Tibial artery (tissue), 4 donors: ENCODE measurements at regions not wholly inside any gene's neighbourhood (a gene's known extent, or its start where the extent isn't known, plus 50 kb on each side); places are given as distances from the start of the nearest gene placed in this dataset.

Source experiments
- DNase-seq, 2 donors: peaks; one replicate each; pipeline ENCODE4 v3.0.0-alpha.2; 2019
- H3K27ac ChIP-seq, 2 donors: fragments of 200-600 bp; sonication (generic) in 1 of 2; 1 replicate in 1 of 2; 2 replicates in 1 of 2; pipeline ENCODE4 v1.5.1; 2018 to 2019; ENCODE audit warnings: mild to moderate bottlenecking in 1 of 2
- H3K27me3 ChIP-seq, 2 donors: fragments of 200-600 bp; sonication (generic) in 1 of 2; one replicate each; pipeline versions ENCODE4 v1.5.1 to v1.6.0; 2016 to 2019
- H3K36me3 ChIP-seq, 3 donors: fragments of 200-600 bp; sonication (generic) in 2 of 3; one replicate each; pipeline ENCODE4 v1.5.1; 2016 to 2019; ENCODE audit warnings: mild to moderate bottlenecking in 2 of 3
- H3K4me1 ChIP-seq, 4 donors: fragments of 200-600 bp; sonication (generic) in 2 of 4; 1 replicate in 3 of 4; 2 replicates in 1 of 4; pipeline ENCODE4 v1.5.1; 2016 to 2019
- H3K4me3 ChIP-seq, 2 donors: fragments of 200-600 bp; sonication (generic) in 1 of 2; 1 replicate in 1 of 2; 2 replicates in 1 of 2; pipeline ENCODE4 v1.5.1; 2018 to 2019; ENCODE audit warnings: mild to moderate bottlenecking in 2 of 2
- H3K9me3 ChIP-seq, 3 donors: fragments of 200-600 bp; sonication (generic) in 1 of 3; one replicate each; pipeline ENCODE4 v1.5.1; 2016 to 2019
- intact Hi-C: fragments of 100-400 bp; cut with DNase I; formaldehyde crosslinking; loops from one replicate; pipeline ENCODE4 v1.15.0; 2023; ENCODE audit warnings: low total_unique reads
- TF ChIP-seq, protein P1 (sequence below), 2 experiments: fragments of 200-600 bp in 1 of 2; fragments of 450-650 bp in 1 of 2; IDR thresholded peaks; one replicate each; pipeline ENCODE4 v1.5.1; 2017 to 2019; ENCODE audit warnings: antibody characterized with exemption in 2 of 2, mild to moderate bottlenecking in 1 of 2, moderate library complexity in 1 of 2

DNA sequence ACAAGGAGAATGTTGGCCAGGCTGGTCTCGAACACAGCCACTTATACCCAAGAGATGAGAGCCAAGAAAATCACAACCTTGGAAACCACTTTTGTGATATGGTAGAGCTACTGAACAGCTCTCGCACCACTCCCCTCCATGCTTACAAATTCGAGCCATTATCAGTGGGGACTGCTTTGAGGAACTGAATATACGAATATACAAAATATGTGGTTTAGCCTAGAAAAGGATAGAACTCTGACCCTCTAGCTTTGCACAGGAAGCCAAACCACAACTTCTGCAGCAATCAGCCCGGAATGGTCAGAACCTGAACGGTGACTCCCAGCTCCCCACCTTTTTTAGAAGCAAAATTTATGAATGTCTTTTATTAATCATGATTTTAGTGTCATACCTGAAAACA lies 129.8 kb upstream of the TMEM132C start:
- Histone ChIP-seq H3K9me3 (no peaks in the 10 kb centered on the region), H3K4me1 (peaks cover 0 to 3% (median 0%) of the 10 kb centered on the region in 4 donors), H3K27ac (no peak overlapping the region), H3K27me3 (no peaks in the 10 kb centered on the region), H3K36me3 (no peaks in the 10 kb centered on the region), H3K4me3 (no peak overlapping the region)
- intact Hi-C loops, result no loop called here
- DNase-seq, result no peak
- TF ChIP-seq, protein P1, sequence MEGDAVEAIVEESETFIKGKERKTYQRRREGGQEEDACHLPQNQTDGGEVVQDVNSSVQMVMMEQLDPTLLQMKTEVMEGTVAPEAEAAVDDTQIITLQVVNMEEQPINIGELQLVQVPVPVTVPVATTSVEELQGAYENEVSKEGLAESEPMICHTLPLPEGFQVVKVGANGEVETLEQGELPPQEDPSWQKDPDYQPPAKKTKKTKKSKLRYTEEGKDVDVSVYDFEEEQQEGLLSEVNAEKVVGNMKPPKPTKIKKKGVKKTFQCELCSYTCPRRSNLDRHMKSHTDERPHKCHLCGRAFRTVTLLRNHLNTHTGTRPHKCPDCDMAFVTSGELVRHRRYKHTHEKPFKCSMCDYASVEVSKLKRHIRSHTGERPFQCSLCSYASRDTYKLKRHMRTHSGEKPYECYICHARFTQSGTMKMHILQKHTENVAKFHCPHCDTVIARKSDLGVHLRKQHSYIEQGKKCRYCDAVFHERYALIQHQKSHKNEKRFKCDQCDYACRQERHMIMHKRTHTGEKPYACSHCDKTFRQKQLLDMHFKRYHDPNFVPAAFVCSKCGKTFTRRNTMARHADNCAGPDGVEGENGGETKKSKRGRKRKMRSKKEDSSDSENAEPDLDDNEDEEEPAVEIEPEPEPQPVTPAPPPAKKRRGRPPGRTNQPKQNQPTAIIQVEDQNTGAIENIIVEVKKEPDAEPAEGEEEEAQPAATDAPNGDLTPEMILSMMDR (IDR thresholded peaks at IDR 0.05), result no peak

DNA sequence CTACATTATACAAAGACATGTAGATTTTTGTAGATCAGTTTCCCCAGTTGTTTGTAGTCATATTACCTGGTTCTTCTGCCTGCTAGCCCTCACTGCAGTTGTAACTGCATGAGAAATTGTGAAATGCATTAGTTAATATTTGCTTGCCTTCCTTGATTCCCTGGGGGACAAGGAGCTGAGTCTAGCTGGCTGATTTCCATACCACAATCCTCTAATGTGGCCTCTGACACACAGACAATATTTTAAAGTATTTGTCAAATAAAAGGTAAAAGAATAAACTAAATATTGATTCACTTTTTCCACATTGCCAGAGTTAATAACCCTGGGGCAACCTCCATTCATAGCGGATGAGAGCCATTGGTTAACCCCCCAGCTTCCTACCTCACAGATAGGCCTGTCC lies 128.8 kb upstream of the TMEM132C start:
- no peaks in the 10 kb centered on the region for H3K36me3 ChIP-seq
- intact Hi-C loops, result no loop called here
- TF ChIP-seq, protein P1 (IDR thresholded peaks at IDR 0.05), result no peak

DNA sequence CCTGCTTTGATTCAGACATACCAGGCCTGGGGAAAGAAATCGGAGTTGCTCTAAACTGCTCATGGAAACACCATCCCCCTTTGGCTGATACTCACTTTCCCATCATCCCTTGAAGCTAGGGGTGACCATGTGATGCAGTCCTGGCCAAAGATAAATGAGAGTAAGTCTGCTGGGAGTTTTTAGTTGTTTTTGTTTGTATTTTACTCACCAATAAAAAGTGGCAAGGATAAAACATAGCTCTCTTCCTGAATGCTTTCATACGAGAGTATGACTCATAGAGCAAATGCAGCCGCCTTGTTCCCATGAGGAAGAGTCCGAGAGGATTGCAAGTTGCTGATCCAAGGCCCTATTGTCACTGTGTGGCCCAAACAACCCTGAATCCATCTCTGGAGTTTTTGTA lies 126.4 kb upstream of the TMEM132C start:
- Histone ChIP-seq H3K4me3 (no peak overlapping the region), H3K36me3 (no peaks in the 10 kb centered on the region), H3K9me3 (no peaks in the 10 kb centered on the region), H3K4me1 (peaks cover 0 to 3% (median 0%) of the 10 kb centered on the region in 4 donors), H3K27me3 (no peaks in the 10 kb centered on the region), H3K27ac (no peak overlapping the region)
- intact Hi-C loops, result no loop called here
- TF ChIP-seq, protein P1 (IDR thresholded peaks at IDR 0.05), result no peak
- DNase-seq, result no peak

More for the DNA sequence above, 128.8 kb upstream of the TMEM132C start:
- Histone ChIP-seq H3K27ac (no peak overlapping the region), H3K27me3 (no peaks in the 10 kb centered on the region), H3K9me3 (no peaks in the 10 kb centered on the region), H3K4me3 (no peak overlapping the region), H3K4me1 (peaks cover 0 to 3% (median 0%) of the 10 kb centered on the region in 4 donors)
- DNase-seq, result no peak

DNA sequence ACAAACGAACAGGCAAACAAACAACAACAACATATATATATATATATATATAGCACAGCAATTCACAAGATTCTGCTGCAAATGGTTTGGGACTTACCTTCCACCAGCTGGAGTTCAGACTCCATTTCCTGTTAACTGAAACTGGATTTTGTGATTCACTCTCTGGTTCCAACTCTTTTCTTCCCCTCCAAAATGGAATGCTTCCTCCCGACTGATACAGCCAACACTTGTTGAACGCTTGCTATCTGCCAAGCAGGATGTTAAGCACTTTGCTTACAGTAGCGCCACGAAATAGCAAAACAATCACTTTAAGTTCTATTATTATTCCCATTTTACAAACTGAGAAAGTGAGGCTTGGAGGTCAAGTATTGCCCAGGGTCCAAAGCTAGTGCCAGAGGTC lies 116.0 kb upstream of the TMEM132C start:
- Histone ChIP-seq H3K27me3 (no peaks in the 10 kb centered on the region), H3K27ac (no peak overlapping the region), H3K4me1 (no peaks in the 10 kb centered on the region), H3K9me3 (no peaks in the 10 kb centered on the region), H3K4me3 (no peak overlapping the region), H3K36me3 (no peaks in the 10 kb centered on the region)
- TF ChIP-seq, protein P1 (IDR thresholded peaks at IDR 0.05), result no peak
- intact Hi-C loops, result no loop called here
- DNase-seq, result no peak

DNA sequence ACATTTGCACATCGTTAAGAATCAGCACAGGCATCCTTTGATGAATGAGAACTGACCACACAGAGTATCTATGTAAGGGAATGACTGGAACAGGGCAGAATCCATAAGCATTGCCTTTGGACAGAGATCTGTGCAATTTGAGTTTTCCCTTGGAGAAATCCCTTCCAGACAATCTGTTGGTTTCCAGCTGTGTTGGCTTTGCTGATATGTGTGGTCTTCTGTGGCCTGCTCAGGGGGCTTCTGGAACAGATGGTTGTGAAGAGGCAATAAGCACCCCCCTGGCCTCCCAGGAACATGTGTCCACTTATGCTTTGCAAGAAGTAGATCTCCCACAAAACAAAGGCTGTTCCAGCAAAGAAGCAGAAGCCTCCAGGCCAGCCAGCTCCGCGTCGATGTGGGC lies 111.4 kb upstream of the TMEM132C start:
- DNase-seq, result no peak
- TF ChIP-seq, protein P1 (IDR thresholded peaks at IDR 0.05), result no peak
- H3K27ac ChIP-seq, result no peak overlapping the region
- H3K4me1 ChIP-seq, result no peaks in the 10 kb centered on the region
- intact Hi-C loops, result no loop called here
- H3K36me3 ChIP-seq, result no peaks in the 10 kb centered on the region
- H3K4me3 ChIP-seq, result no peak overlapping the region
- H3K9me3 ChIP-seq, result no peaks in the 10 kb centered on the region
- H3K27me3 ChIP-seq, result no peaks in the 10 kb centered on the region

DNA sequence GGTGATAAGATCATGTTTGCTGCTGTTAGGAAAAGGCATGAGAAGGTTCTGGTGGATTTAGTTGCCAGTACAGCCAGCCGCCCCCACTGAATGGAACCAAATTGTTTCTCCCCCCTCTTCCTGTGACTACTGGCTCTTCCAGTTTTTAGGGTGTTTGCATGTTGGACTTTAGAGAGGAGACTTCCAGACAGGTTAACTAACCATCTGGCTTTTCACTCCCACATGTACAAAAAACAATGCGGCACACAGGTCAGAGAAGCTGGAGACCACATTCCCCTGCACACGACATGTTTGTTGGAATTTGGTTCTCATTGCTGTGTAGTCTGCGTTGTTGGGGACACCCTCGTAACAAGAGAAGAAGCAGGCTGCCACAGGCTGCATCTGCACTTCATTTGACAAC lies 103.9 kb upstream of the TMEM132C start:
- Histone ChIP-seq H3K9me3 (no peaks in the 10 kb centered on the region), H3K4me3 (no peak overlapping the region), H3K27ac (no peak overlapping the region), H3K36me3 (no peaks in the 10 kb centered on the region), H3K27me3 (no peaks in the 10 kb centered on the region), H3K4me1 (no peaks in the 10 kb centered on the region)
- no peak for DNase-seq
- intact Hi-C loops, result no loop called here
- TF ChIP-seq, protein P1 (IDR thresholded peaks at IDR 0.05), result no peak
